SK-N-SH (cell line): ENCODE measurements at regions not wholly inside any gene's neighbourhood (a gene's known extent, or its start where the extent isn't known, plus 50 kb on each side); places are given as distances from the start of the nearest gene placed in this dataset.

Experiments used
- CHD2 ChIP-seq: fragments of 150-350 bp; IDR thresholded peaks from 2 replicates; pipeline ENCODE4 v1.6.1; 2018; ENCODE audit warnings: low read length; ENCODE audit not compliant: partially characterized antibody
- EZH2phosphoT487 ChIP-seq: fragments of 200-600 bp; sonication (generic); IDR thresholded peaks from 2 replicates; pipeline ENCODE4 v1.6.1; 2017; ENCODE audit warnings: low read depth, mixed run types, mild to moderate bottlenecking, antibody characterized with exemption, moderate library complexity, borderline replicate concordance
- GABPA ChIP-seq: IDR thresholded peaks from 2 replicates; pipeline ENCODE4 v1.4.0; 2012; ENCODE audit warnings: low read depth, mild to moderate bottlenecking
- NRF1 ChIP-seq: IDR thresholded peaks from 2 replicates; pipeline ENCODE4 v1.6.1; 2012; ENCODE audit warnings: low read depth, mild to moderate bottlenecking, low read length
- POLR2AphosphoS5 ChIP-seq: IDR thresholded peaks from 2 replicates; pipeline ENCODE4 v1.6.1; 2012; ENCODE audit warnings: low read depth, low read length
- RCOR1 ChIP-seq: fragments of 150-350 bp; IDR thresholded peaks from 2 replicates; pipeline ENCODE4 v1.6.1; 2017; ENCODE audit warnings: antibody characterized with exemption, low read length
- SIN3A ChIP-seq: IDR thresholded peaks from 2 replicates; pipeline ENCODE4 v1.6.1; 2012; ENCODE audit warnings: low read depth, mild to moderate bottlenecking, low read length, moderate library complexity, borderline replicate concordance
- SMC3 ChIP-seq: IDR thresholded peaks from 2 replicates; pipeline ENCODE4 v1.6.1; 2012; ENCODE audit warnings: low read depth, low read length, improper control_type of control experiment
- TAF1 ChIP-seq: IDR thresholded peaks from 2 replicates; pipeline ENCODE4 v1.6.1; 2012; ENCODE audit warnings: low read depth, mild to moderate bottlenecking, low read length, moderate library complexity, borderline replicate concordance
- TCF12 ChIP-seq: IDR thresholded peaks from 2 replicates; pipeline ENCODE4 v1.4.0; 2012
- TEAD4 ChIP-seq: IDR thresholded peaks from 2 replicates; pipeline ENCODE4 v1.4.0; 2012; ENCODE audit warnings: mild to moderate bottlenecking, borderline replicate concordance; ENCODE audit not compliant: insufficient read depth
- YY1 ChIP-seq: IDR thresholded peaks from 2 replicates; pipeline ENCODE4 v1.4.0; 2012; ENCODE audit warnings: low read depth, mild to moderate bottlenecking
- TF ChIP-seq, protein P1 (sequence below): fragments of 200-600 bp; sonication (generic); IDR thresholded peaks from 2 replicates; pipeline ENCODE4 v1.6.1; 2017; ENCODE audit warnings: antibody characterized with exemption, mild to moderate bottlenecking, moderate library complexity
- TF ChIP-seq, protein P2 (sequence below): IDR thresholded peaks from 2 replicates; pipeline ENCODE4 v1.4.0; 2012; ENCODE audit warnings: low read depth

DNA sequence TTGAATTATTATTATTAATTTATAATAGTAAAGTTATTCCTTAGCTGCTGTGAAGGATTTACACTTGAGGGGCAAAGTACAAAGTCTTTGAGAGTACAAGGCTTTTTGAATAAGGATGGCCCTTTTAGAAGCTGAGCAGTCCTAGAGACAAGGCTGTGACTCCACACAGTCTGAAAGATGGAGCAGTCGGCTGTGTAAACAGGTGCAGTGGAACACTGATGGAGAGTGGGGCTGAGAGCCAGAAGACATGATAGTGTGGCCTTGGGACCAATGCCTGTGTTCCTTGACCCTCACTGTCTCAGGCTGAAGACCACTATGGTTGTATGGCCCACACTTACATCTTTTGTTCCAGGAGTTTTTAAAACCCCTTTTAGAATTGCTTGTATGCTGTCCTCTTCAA lies 311.2 kb upstream of the PHF14 start:
- TF ChIP-seq CHD2 = no peak
- TF ChIP-seq POLR2AphosphoS5 = no peak
- no peak for TF ChIP-seq TAF1
- TF ChIP-seq, protein P1, sequence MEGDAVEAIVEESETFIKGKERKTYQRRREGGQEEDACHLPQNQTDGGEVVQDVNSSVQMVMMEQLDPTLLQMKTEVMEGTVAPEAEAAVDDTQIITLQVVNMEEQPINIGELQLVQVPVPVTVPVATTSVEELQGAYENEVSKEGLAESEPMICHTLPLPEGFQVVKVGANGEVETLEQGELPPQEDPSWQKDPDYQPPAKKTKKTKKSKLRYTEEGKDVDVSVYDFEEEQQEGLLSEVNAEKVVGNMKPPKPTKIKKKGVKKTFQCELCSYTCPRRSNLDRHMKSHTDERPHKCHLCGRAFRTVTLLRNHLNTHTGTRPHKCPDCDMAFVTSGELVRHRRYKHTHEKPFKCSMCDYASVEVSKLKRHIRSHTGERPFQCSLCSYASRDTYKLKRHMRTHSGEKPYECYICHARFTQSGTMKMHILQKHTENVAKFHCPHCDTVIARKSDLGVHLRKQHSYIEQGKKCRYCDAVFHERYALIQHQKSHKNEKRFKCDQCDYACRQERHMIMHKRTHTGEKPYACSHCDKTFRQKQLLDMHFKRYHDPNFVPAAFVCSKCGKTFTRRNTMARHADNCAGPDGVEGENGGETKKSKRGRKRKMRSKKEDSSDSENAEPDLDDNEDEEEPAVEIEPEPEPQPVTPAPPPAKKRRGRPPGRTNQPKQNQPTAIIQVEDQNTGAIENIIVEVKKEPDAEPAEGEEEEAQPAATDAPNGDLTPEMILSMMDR = no peak
- no peak for TF ChIP-seq RCOR1
- no peak for TF ChIP-seq NRF1
- no peak for TF ChIP-seq EZH2phosphoT487
- no peak for TF ChIP-seq TCF12
- TF ChIP-seq SMC3 = no peak
- no peak for TF ChIP-seq SIN3A
- TF ChIP-seq YY1 = no peak
- no peak for TF ChIP-seq TEAD4
- TF ChIP-seq, protein P2, sequence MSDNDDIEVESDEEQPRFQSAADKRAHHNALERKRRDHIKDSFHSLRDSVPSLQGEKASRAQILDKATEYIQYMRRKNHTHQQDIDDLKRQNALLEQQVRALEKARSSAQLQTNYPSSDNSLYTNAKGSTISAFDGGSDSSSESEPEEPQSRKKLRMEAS = no peak
- TF ChIP-seq GABPA = no peak
